NCI-H460 (cell line): ENCODE measurements at regions not wholly inside any gene's neighbourhood (a gene's known extent, or its start where the extent isn't known, plus 50 kb on each side); places are given as distances from the start of the nearest gene placed in this dataset.
"Not testable (repeated sequence)": the region's sequence is repeated elsewhere in the genome, so short reads cannot be mapped to it uniquely, and the experiment has no call there.

Experiments
- DNase-seq: peaks from one replicate; pipeline ENCODE4 v3.0.0-alpha.2; 2016; ENCODE audit warnings: low read depth; ENCODE audit errors: extremely low read depth

DNA sequence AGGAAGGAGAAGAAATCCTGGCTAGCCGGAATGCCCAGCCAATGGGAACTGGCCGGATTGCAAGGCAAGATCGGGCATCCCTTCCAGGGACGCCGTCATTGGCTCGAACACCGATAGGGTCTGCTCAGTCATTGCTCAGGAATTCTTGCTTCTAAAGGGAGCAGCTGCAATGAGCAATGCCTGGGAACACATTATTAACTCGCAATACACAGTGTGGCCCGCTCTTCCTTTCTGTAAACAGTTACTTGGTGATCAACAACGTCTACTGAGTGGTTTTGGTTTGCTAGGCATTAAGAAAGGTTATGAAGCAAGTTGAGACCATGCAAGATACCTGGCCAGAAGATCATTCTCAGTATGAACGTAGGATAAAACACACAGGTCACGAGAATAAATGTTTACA lies 165.4 kb upstream of the CITED2 start:
- DNase-seq, result peak; percentile 78

DNA sequence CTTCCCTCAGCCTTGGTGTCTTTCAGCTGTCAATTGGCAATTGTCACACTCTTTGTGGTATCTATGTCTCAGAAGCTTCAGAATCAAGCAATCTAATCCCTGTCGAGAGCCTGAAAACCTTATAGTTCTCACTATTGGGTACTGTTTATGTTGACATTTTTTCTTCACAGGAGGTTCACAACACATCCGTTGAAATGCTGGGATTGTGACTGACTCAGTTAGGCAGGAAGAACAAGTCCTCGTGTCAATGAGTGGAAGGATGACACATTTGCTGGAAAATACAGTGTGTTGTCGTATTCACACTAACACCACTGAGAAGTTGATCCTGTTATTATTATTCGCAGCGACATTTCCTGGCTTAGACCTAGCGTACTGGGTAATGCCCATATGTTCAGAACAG lies 163.9 kb upstream of the CITED2 start:
- DNase-seq, result no peak

DNA sequence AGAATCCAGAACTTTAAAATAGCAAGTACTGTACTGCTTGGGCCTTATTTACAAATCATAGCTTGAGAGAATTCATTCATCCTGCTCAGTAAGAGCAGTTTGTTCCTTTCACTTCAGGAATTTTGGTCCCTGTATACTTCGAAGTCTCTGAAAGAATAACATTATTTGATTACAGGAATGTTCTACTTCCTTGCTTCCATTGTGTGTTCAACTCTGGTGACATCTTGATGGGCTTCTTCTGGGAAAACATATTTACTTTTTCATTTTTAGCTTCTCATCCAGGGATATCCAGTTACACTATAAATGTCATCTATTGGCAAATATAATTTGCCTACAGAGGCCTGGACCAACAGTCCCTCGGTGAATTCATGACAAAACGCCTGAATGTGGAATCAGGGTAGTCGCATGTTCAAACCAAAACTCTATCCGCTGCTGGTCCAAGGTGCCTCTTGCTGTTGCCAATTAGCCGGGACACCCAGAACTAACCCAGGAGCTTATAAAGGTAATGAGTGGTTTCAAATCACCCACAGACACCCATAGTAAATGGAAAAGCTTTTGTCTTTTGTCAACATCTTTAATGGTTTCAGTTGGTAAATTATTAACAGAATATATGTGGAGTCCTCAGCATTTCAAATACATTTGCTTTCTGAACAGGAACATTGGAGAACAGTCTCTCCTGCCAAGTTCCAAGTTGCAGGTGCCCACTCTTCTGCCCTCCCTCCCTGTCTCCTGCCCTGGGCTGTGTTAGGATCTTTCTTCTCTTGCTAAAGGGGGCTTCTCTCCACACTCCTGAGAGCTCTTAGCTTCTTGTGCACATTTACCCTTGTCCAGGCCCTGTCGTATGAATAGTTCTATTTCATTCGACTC lies 162.5 kb upstream of the CITED2 start:
- DNase-seq, result no peak

DNA sequence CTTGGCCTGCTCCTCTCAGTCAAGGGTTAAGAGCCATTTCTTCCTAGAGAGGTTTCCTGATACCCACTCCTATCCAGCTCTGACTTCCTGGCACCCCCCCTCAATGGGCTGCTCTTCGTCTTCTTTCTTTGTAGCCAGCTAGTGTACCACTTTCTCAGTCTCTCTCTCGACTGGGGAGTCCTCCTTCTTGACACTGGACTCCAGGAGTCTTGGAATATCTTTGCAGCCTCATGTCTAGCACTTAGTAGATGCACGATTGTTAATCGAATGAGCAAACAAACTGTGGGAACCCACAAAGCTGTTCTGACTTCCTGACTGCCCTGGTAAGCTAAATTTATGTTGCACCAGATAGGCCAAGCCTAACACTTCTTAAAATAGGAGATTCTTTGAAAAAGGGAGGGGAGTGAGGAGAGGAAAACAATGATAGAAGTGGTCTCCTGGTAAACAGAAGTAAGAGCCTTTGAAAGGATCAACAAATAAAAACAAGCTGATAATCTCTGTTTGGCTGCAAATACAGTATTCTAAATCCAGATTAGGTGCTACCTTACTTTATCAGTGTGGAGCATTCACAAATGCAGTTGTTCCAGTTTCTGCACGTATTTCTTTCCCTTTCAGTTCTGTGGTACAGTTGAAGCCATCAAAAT lies 160.1 kb upstream of the CITED2 start:
- DNase-seq, result no peak

DNA sequence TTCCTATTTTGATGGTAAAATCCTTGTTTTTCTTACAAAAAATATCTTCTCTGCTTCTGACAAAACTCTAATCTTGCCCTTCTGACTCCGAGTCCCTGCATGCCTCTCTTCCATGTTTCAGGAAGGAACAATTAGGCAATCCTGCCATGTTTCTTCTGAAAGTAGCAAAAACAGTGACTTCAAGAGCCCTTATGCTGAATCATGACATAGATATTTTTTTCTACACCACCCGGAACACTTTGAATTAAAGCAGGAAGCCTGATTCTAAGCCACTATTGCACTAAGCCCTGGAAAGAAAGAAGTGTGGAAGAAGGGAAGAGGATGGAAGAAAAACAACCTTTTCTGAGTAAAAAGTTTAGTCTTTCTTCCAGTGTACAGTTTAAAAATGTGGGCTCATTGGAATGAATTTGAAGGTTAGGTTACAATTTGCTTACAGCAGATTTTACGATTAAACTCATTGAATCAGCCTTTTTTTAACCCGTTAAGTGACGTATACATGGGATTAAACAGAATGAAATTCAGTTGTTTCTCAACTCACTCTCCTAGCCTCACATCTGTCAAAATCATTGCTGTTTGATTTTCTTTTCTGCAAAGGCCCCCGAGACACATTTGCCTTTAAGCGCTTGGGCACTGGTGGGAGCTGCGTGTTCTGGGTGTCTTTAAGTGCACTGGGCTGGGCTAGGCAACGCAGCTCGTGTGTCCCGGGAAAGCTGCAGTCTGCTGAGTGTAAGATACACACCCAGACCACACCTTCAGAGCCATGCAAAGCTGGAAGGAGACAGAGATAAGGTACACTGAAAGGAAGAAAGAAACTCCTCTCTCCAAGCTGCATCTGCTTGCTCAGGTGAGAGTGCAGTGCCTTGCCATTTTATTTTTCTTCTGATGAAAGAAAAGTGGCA lies 159.4 kb upstream of the CITED2 start:
- DNase-seq, result no peak

- DNase-seq, result no peak
These were observed 158.7 kb upstream of the CITED2 start for GRCh38 chr6:139533171-139533570.

DNA sequence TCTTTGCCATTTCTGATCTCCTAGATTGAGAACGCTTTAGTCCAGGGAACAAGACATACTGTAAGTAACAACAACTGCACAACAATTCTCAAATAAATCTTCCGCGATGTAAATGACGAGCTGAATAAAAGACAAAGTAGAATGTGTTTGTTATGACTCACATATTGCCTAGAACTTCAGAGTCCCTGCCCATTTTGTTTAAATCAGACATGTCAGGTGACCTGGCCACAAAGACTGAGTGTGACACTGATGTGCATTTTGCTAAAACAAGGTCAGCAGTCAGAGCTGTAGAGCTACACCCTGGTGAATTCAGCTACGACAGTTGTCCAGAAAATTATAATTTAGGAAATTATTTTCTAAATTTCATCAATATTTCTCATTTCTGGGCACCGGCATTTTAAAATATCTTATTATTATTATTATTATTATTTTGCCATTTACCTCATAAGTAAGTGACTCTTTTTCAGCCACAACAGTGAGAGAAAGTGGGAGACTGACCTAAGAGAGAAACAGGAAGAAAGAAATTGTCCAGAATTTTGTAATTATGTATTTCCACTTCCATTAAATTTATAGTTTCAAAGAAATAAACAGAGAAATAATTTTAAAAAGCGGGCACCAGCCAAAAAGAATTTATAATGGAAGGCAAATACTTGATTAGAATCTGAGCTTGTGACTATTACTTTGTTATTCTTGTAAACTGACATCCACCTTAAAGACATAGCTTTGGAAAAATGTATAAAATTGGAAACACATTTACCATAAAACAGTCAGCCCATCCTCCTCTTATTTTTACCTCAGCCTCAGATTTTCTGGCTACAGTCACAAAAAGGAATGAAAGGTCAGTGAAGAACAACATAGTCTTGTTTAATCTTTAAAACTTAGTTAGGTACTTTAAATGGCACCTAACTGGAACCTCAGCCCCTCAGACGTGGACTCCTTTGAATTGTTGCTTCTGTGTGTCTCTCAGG lies 157.0 kb upstream of the CITED2 start:
- no peak for DNase-seq

DNA sequence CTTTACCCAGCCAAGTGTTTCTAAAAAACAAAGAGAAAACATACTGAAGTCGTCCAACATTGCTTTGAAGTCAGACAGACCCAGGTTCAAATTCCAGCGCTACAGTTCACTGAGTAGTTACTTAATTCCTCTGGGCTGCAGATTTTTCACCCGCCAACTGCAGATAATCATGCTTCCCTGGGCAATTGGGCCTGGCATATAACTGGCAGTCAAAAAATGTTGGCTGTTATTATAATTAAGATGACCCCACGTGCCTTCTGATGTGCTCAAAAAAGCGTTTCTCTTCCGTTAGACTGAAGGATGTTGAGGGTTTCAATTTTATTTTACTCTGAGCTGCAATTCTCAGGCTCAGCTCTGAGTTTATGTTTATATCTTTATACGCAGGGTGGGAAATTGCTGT lies 156.1 kb upstream of the CITED2 start:
- DNase-seq, result no peak

- no peak for DNase-seq
These were observed 155.0 kb upstream of the CITED2 start for GRCh38 chr6:139529420-139529819.

- DNase-seq, result no peak
These were observed 154.0 kb upstream of the CITED2 start for GRCh38 chr6:139528471-139528870.

DNA sequence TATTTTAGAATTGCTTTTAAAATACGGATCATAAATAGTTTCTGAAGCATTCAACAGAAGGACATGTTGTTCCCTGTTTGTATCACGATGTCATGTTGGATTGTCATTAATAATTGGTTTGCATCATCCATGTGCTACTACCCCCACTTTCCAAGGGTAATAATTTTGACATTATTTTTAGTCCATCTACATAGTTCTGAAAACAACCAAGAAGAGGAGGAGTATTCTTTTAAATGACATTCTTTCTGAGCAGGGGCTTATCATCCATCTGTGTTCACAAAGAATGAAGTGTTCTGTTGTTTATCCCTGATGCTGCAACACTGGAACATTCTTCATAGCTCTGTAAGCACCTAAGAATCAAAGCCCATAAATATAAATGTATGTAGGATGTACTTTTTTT lies 151.0 kb upstream of the CITED2 start:
- DNase-seq, result no peak

GRCh38 chr6:139523986-139524385 lies 149.5 kb upstream of the CITED2 start:
- DNase-seq, result no peak

GRCh38 chr6:139522511-139523220 lies 148.2 kb upstream of the CITED2 start:
- no peak for DNase-seq

DNA sequence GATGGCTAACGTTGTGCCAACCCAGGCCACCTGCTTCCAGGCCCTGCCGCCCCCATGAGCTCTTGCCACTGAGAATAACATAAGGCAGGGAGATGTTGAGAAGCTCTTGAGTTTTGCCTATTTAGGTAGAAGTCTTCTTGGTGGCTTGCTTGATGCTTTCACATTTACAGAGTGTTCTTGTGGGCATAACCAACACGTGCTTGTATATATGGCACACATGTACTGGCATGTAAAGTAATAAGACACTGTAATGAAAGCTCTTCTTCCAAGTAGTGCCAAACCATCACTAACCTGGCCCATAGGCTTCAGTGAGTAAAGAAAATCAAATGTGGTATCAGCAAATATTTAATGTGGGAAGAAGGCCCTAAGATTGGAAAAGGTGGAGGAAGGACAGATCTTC lies 146.9 kb upstream of the CITED2 start:
- DNase-seq, result no peak

DNA sequence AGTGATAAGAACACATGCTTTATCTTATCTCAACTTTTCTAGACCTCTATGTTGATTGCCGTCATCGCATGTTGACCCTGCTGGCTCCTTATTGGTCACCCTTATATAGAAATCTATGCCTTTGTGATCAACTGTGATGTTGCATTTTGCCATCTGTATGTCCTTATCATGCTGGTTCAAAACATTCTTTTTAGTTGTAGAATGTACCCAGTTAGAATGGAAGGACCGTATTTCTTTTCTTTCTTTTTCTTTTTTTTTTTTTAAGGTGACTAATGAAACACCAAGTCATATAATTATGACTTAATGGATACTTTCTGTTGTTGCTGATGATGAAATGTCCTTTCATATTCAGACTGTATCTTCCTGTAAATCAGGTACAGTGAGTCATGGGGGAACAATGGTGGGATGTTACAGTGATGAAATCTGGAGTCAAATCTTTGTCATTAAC lies 145.9 kb upstream of the CITED2 start:
- DNase-seq, result no peak

DNA sequence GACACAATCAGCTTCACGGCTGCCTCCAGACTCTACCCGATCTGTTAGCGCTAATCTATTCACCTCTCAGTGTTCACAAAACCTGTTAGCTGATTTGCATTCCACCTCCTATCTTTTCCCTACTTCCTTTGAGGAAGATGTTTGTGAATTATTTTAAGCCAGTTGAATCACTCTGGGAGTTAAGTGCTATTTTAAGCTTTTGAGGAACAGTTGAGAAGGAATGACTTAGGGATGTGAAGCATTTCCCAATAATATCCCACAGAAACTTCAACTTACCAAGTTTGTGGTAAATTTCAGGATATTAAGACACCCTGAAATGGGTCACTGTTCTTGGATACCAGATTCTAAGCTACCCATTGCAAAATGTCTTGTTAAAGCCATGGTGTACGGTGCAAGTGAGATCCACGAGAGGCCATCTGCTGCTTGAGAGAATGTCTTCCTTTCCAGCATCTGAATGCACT lies 145.2 kb upstream of the CITED2 start:
- DNase-seq, result no peak

GRCh38 chr6:139519097-139519496 lies 144.6 kb upstream of the CITED2 start:
- DNase-seq, result no peak

GRCh38 chr6:139518556-139519091 lies 144.2 kb upstream of the CITED2 start:
- DNase-seq, result no peak

DNA sequence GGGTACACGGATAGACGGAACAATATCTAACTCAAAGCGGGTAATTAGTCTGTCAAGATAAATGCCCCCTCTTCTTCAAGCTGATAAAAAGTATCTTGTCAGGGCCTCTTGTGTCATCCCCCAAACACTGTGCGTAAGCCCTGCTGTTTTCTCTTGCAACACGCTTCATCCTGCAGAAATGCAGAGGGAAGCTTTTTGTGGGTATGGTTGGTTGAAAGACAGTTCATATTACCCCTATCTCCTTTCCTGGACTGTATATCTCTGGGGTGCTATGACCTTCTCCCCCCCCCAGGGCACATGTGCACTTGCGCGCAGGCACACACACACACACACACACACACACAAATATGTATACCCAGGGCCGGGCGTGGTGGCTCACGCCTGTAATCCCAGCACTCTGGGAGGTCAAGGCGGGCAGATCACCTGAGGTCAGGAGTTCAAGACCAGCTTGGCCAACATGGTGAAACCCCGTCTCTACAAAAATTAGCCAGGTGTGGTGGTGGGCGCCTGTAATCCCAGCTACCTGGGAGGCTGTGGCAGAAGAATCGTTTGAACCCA lies 143.6 kb upstream of the CITED2 start:
- DNase-seq, result not testable (repeated sequence)
